Nephron (organoid): ENCODE measurements at regions not wholly inside any gene's neighbourhood (a gene's known extent, or its start where the extent isn't known, plus 50 kb on each side); places are given as distances from the start of the nearest gene placed in this dataset.
A peak's percentile ranks its signal among the peaks of the same experiment; 100 is the strongest.

ENCODE experiments used
- H3K27ac Mint-ChIP-seq, 3 experiments: 2 replicates each; pipeline ENCODE4 v1.8.0; 2020; ENCODE audit warnings: mixed read lengths in 3 of 3, mild to moderate bottlenecking in 2 of 3, moderate library complexity in 1 of 3
- H3K27me3 Mint-ChIP-seq: 2 replicates; pipeline ENCODE4 v1.8.0; 2021; ENCODE audit warnings: low read depth, mild to moderate bottlenecking, moderate library complexity, mixed read lengths
- H3K36me3 Mint-ChIP-seq: 2 replicates; pipeline ENCODE4 v1.8.0; 2020; ENCODE audit warnings: low read depth, mixed read lengths
- H3K4me1 Mint-ChIP-seq: 2 replicates; pipeline ENCODE4 v1.8.0; 2020; ENCODE audit warnings: mixed read lengths
- H3K4me3 Mint-ChIP-seq, 3 experiments: 2 replicates each; pipeline ENCODE4 v1.8.0; 2020; ENCODE audit warnings: mild to moderate bottlenecking in 3 of 3, mixed read lengths in 3 of 3, moderate library complexity in 2 of 3
- H3K9me3 Mint-ChIP-seq: 2 replicates; pipeline ENCODE4 v1.8.0; 2020; ENCODE audit warnings: mixed read lengths
- TF ChIP-seq, protein P1 (sequence below), 3 experiments: fragments of 200-600 bp; sonication (generic); IDR thresholded peaks; one replicate each; pipeline ENCODE4 v1.5.0; 2021; ENCODE audit warnings: antibody characterized with exemption in 3 of 3; ENCODE audit not compliant: unreplicated experiment in 3 of 3

DNA sequence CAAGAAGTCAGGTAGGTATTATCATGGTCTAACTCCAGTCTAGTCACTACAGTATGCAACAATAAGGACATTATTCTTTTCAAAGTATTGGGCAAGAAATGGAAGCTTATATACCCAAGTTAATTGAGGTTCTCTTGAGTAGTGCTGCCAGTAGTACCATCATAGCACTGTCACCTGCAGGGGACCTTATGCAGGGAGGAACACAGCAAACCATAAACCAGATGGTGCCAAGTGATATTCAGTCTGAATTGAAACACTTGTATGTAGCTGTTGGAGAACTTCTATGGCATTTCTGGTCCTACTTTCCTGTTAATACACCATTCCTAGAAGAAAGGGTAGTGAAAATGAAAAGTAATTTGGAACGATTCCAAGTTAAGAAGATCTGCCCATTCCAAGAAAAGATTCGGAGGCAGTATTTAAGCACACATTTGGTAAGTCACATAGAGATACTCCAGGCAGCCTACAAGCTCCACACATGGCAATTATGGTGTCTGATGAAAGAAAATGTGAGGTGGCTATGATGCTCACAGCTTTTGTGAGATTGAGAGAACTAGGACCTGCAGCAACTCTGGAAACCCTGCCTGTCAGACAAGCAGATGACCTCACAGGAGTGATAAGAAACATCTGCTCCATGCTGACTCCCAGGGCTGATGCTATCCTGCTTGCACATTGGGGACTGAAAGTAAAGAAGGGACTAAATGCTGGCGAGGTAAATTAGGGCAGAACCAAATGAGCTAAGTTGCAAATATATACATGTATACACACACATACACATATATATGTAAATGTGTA, 174.7 kb downstream of the MC4R start:
- Mint-ChIP-seq H3K4me3 (no peak overlapping the region), H3K27me3 (no peaks in the 10 kb centered on the region), H3K4me1 (peaks cover 24% of the 10 kb centered on the region), H3K36me3 (no peaks in the 10 kb centered on the region), H3K9me3 (no peaks in the 10 kb centered on the region), H3K27ac (no peak overlapping the region)
- TF ChIP-seq, protein P1, sequence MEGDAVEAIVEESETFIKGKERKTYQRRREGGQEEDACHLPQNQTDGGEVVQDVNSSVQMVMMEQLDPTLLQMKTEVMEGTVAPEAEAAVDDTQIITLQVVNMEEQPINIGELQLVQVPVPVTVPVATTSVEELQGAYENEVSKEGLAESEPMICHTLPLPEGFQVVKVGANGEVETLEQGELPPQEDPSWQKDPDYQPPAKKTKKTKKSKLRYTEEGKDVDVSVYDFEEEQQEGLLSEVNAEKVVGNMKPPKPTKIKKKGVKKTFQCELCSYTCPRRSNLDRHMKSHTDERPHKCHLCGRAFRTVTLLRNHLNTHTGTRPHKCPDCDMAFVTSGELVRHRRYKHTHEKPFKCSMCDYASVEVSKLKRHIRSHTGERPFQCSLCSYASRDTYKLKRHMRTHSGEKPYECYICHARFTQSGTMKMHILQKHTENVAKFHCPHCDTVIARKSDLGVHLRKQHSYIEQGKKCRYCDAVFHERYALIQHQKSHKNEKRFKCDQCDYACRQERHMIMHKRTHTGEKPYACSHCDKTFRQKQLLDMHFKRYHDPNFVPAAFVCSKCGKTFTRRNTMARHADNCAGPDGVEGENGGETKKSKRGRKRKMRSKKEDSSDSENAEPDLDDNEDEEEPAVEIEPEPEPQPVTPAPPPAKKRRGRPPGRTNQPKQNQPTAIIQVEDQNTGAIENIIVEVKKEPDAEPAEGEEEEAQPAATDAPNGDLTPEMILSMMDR (IDR thresholded peaks at IDR 0.05; ENCODE audit: unreplicated experiment in 3 of 3), result no peak

DNA sequence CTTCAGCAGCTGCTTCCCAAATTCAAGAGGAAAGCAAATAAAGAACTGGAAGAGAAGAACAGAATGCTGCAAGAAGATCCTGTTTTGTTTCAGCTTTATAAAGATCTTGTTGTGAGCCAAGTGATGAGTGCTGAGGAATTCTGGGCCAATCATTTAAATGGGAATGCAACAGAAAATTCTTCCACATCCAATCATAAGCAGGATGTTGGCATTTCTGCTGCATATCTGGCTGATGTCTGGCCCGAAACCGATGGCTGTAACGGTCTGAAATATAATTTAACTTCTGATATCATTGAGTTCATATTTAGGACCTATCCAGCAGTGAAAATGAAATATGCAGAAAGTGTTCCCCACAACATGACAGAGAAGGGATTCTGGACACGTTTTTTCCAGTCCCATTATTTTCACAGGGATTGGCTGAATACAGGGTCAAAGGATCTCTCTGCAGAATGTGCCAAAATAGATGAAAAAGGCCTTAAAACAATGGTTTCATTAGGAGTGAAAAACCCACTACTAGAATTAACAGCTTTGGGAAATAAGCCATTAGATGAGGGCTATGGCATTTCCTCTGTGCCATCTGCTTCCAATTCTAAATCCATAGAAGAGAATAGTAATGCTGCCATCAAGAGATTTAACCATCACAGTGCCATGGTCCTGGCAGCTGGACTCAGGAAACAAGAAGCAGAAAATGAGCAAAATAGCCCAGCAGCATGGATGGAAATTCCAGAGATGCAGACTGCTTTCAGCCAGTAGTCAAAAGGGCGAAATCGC, 175.6 kb downstream of the MC4R start:
- no peak overlapping the region for H3K4me3 Mint-ChIP-seq
- no peaks in the 10 kb centered on the region for H3K36me3 Mint-ChIP-seq
- TF ChIP-seq, protein P1 (IDR thresholded peaks at IDR 0.05; ENCODE audit: unreplicated experiment in 3 of 3), result no peak
- peaks cover 24% of the 10 kb centered on the region for H3K4me1 Mint-ChIP-seq
- peak overlapping the region in 1 of 3 experiments; percentile 21 for H3K27ac Mint-ChIP-seq
- H3K9me3 Mint-ChIP-seq, result no peaks in the 10 kb centered on the region
- H3K27me3 Mint-ChIP-seq, result no peaks in the 10 kb centered on the region

GRCh38 chr18:60193780-60194179, 178.8 kb downstream of the MC4R start:
- Mint-ChIP-seq H3K4me1 (peaks cover 44% of the 10 kb centered on the region), H3K36me3 (no peaks in the 10 kb centered on the region), H3K27ac (no peak overlapping the region), H3K9me3 (no peaks in the 10 kb centered on the region), H3K4me3 (no peak overlapping the region), H3K27me3 (no peaks in the 10 kb centered on the region)
- TF ChIP-seq, protein P1 (IDR thresholded peaks at IDR 0.05; ENCODE audit: unreplicated experiment in 3 of 3), result no peak

DNA sequence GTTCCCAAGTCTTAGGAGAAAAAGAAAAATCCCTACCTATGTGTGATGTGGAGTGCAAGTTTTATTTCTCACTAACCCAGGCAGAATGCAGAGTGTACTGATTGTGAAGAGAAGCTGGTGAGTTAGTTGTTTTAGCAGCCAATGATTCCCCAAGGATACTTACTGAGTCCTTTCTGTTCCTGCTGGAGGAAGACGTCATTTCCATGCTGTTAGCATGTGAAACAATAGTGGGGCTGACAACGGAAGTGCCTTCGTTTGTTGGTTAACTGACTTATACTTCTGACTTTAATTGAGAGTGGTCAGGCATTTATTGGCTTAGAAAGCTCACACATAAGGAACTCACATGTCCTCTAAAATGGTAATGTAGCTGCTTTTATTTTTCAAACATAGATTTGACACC, 180.6 kb downstream of the MC4R start:
- no peak overlapping the region for H3K27ac Mint-ChIP-seq
- TF ChIP-seq, protein P1 (IDR thresholded peaks at IDR 0.05; ENCODE audit: unreplicated experiment in 3 of 3), result no peak
- H3K36me3 Mint-ChIP-seq, result no peaks in the 10 kb centered on the region
- no peak overlapping the region for H3K4me3 Mint-ChIP-seq
- H3K4me1 Mint-ChIP-seq, result peaks cover 32% of the 10 kb centered on the region
- no peaks in the 10 kb centered on the region for H3K9me3 Mint-ChIP-seq
- no peaks in the 10 kb centered on the region for H3K27me3 Mint-ChIP-seq

- H3K27ac Mint-ChIP-seq, result peak overlapping the region in 2 of 3 experiments; percentile 22 to 78
- H3K4me3 Mint-ChIP-seq, result no peak overlapping the region
- no peaks in the 10 kb centered on the region for H3K9me3 Mint-ChIP-seq
- peaks cover 26% of the 10 kb centered on the region for H3K4me1 Mint-ChIP-seq
- no peaks in the 10 kb centered on the region for H3K27me3 Mint-ChIP-seq
- no peaks in the 10 kb centered on the region for H3K36me3 Mint-ChIP-seq
- TF ChIP-seq, protein P1 (IDR thresholded peaks at IDR 0.05; ENCODE audit: unreplicated experiment in 3 of 3), result no peak
Measured at GRCh38 chr18:60189856-60190255, 182.7 kb downstream of the MC4R start.
